ENCODE measurements at regions not wholly inside any gene's neighbourhood (a gene's known extent, or its start where the extent isn't known, plus 50 kb on each side); places are given as distances from the start of the nearest gene placed in this dataset.

- TF ChIP-seq ZBTB1 (tag by site-specific recombination; IDR thresholded peaks at IDR 0.05) (no peak), PRDM6 (tag by site-specific recombination; IDR thresholded peaks at IDR 0.05) (no peak), PRDM2 (tag by site-specific recombination; IDR thresholded peaks at IDR 0.05; ENCODE audit: borderline replicate concordance) (no peak), MYNN (tag by site-specific recombination; IDR thresholded peaks at IDR 0.05; ENCODE audit: borderline replicate concordance) (no peak), ZSCAN23 (tag by site-specific recombination; IDR thresholded peaks at IDR 0.05) (no peak), PATZ1 (tag by site-specific recombination; IDR thresholded peaks at IDR 0.05) (no peak), ZNF843 (tag by site-specific recombination; IDR thresholded peaks at IDR 0.05) (no peak), ZNF776 (tag by site-specific recombination; IDR thresholded peaks at IDR 0.05; ENCODE audit: borderline replicate concordance) (no peak), ZNF747 (tag by site-specific recombination; IDR thresholded peaks at IDR 0.05) (no peak), ZBTB21 (tag by site-specific recombination; IDR thresholded peaks at IDR 0.05) (no peak), ZNF530 (tag by site-specific recombination; IDR thresholded peaks at IDR 0.05; ENCODE audit: low read depth) (no peak), ZNF555 (tag by site-specific recombination; conservative IDR thresholded peaks at IDR 0.05) (no peak)
- H3K36me3 ChIP-seq (ENCODE audit: control insufficient read depth in 2 of 2, insufficient read depth in 1 of 2, low read length in 2 of 2), result no peaks in the 10 kb centered on the region
- H3K4me1 ChIP-seq (ENCODE audit: control insufficient read depth, insufficient read depth, low read length), result no peaks in the 10 kb centered on the region
- H3K9me3 ChIP-seq (ENCODE audit: control insufficient read depth, insufficient read depth, low read depth, low read length), result no peaks in the 10 kb centered on the region
- CTCF ChIA-PET, result no interaction called here
- H3K4me3 ChIP-seq (ENCODE audit: low read depth, low read length), result no peak overlapping the region
- POLR2A ChIA-PET, result no interaction called here
- no peak overlapping the region for H3K27ac ChIP-seq (ENCODE audit: extremely low read depth, low read depth, low read length)
Measured at GRCh38 chr13:30074431-30074830, 224.0 kb upstream of the UBL3 start.

- Histone ChIP-seq H3K9me3 (ENCODE audit: control insufficient read depth, insufficient read depth, low read depth, low read length) (no peaks in the 10 kb centered on the region), H3K4me3 (ENCODE audit: low read depth, low read length) (no peak overlapping the region), H3K36me3 (ENCODE audit: control insufficient read depth in 2 of 2, insufficient read depth in 1 of 2, low read length in 2 of 2) (no peaks in the 10 kb centered on the region), H3K27ac (ENCODE audit: extremely low read depth, low read depth, low read length) (no peak overlapping the region), H3K4me1 (ENCODE audit: control insufficient read depth, insufficient read depth, low read length) (no peaks in the 10 kb centered on the region)
- no peak for TF ChIP-seq ZNF514 (tag by site-specific recombination; IDR thresholded peaks at IDR 0.05)
- TF ChIP-seq MEIS1 (CRISPR knock-in tag; IDR thresholded peaks at IDR 0.05; ENCODE audit: borderline replicate concordance), result no peak
- TF ChIP-seq ELK4 (IDR thresholded peaks at IDR 0.05; ENCODE audit: borderline replicate concordance, low read depth, low read length), result no peak
- TF ChIP-seq ZNF292 (tag by site-specific recombination; IDR thresholded peaks at IDR 0.05; ENCODE audit: borderline replicate concordance, low read depth), result no peak
- no peak for TF ChIP-seq REST (tag by site-specific recombination; IDR thresholded peaks at IDR 0.05)
- ChIA-PET CTCF (no interaction called here), POLR2A (no interaction called here)
Measured at GRCh38 chr13:30072818-30073186, 222.4 kb upstream of the UBL3 start.
